Fibroblast of villous mesenchyme (primary cell): ENCODE measurements at regions not wholly inside any gene's neighbourhood (a gene's known extent, or its start where the extent isn't known, plus 50 kb on each side); places are given as distances from the start of the nearest gene placed in this dataset.

Experiments
- DNase-seq: peaks from one replicate; pipeline ENCODE4 v3.0.0-alpha.2; 2010; ENCODE audit warnings: low read depth
- H3K4me3 ChIP-seq: 2 replicates; pipeline ENCODE4 v1.5.1; 2011; ENCODE audit warnings: low read depth, mild to moderate bottlenecking, low read length
- TF ChIP-seq, protein P1 (sequence below): IDR thresholded peaks from 2 replicates; pipeline ENCODE4 v1.5.1; 2012; ENCODE audit warnings: low read depth, mild to moderate bottlenecking, low read length; ENCODE audit not compliant: insufficient read depth

DNA sequence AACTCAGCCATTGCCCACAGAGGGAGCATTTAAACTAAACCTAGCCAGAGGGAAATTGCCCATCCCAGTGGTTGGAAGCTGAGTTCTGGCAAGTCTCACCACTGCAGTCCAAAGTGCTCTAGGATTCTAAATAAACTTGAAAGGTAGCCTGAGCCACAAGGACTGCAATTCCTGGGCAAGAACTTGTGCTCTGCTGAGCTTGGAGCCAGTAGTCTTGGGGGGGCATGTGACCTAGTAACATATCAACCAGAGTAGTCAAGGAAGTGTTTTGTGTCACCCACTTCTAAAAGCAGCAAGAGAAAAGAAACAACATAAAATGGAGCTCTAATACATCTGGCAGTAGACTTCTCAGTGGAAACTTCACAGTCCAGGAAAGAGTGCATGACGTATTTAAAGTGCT is 167.0 kb downstream of the PTH2R start:
- no peak overlapping the region for H3K4me3 ChIP-seq
- no peak for DNase-seq
- TF ChIP-seq, protein P1, sequence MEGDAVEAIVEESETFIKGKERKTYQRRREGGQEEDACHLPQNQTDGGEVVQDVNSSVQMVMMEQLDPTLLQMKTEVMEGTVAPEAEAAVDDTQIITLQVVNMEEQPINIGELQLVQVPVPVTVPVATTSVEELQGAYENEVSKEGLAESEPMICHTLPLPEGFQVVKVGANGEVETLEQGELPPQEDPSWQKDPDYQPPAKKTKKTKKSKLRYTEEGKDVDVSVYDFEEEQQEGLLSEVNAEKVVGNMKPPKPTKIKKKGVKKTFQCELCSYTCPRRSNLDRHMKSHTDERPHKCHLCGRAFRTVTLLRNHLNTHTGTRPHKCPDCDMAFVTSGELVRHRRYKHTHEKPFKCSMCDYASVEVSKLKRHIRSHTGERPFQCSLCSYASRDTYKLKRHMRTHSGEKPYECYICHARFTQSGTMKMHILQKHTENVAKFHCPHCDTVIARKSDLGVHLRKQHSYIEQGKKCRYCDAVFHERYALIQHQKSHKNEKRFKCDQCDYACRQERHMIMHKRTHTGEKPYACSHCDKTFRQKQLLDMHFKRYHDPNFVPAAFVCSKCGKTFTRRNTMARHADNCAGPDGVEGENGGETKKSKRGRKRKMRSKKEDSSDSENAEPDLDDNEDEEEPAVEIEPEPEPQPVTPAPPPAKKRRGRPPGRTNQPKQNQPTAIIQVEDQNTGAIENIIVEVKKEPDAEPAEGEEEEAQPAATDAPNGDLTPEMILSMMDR = no peak

DNA sequence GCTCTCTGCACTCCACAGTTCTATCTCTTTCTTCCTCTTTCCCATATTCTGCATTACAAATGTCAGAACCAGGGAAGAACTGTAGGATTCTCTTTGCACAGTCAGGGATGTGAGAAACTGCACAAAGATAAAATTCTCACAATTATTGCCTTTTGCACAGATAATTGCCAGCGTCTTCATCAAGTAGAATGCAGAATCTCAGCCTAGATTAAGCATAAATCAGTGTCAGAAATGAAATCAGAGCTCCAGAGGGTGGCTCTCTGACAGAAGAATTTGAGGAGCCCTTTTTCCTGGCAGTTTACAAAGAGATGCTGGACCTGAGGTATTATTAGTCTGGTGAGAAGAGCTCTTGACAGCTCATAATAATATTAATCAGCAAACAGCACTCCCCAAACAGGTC is 173.1 kb downstream of the PTH2R start:
- TF ChIP-seq, protein P1 = no peak
- H3K4me3 ChIP-seq = no peak overlapping the region
- no peak for DNase-seq

DNA sequence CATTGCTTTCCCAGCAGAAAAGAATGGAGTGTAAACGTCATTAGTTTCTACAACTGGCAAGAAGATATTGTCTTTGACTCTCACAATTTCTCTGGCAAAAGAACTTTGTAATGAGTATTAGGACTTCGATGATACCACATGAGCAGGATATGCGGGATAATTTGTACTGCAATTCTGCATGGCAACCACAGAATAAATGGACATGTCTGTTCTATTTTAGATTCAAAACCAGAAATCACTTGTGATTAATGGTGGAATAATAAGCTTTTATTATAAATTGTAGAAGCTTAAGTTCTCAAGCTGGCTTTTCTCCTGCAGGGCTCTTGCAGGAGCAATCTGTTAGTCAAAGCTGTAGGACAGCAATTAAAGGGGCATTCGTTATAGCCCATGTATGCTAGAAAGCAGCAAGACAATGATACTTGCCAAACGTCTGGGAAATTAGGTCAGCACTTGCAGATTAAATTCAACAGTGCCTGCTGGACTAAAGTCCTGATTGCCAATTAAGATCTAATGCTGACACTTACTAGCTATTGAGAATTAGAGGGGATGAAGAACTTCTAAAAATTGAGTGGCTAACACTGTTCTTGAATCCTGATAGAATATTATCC is 177.9 kb downstream of the PTH2R start:
- TF ChIP-seq, protein P1 = no peak
- H3K4me3 ChIP-seq = no peak overlapping the region
- DNase-seq = no peak

- no peak for DNase-seq
- TF ChIP-seq, protein P1 = no peak
These were observed 179.9 kb downstream of the PTH2R start for GRCh38 chr2:208586516-208586915.

GRCh38 chr2:208594642-208595385 is 188.2 kb downstream of the PTH2R start:
- no peak overlapping the region for H3K4me3 ChIP-seq
- DNase-seq = no peak
- TF ChIP-seq, protein P1 = no peak

More at GRCh38 chr2:208586516-208586915, 179.9 kb downstream of the PTH2R start:
- H3K4me3 ChIP-seq = no peak overlapping the region

DNA sequence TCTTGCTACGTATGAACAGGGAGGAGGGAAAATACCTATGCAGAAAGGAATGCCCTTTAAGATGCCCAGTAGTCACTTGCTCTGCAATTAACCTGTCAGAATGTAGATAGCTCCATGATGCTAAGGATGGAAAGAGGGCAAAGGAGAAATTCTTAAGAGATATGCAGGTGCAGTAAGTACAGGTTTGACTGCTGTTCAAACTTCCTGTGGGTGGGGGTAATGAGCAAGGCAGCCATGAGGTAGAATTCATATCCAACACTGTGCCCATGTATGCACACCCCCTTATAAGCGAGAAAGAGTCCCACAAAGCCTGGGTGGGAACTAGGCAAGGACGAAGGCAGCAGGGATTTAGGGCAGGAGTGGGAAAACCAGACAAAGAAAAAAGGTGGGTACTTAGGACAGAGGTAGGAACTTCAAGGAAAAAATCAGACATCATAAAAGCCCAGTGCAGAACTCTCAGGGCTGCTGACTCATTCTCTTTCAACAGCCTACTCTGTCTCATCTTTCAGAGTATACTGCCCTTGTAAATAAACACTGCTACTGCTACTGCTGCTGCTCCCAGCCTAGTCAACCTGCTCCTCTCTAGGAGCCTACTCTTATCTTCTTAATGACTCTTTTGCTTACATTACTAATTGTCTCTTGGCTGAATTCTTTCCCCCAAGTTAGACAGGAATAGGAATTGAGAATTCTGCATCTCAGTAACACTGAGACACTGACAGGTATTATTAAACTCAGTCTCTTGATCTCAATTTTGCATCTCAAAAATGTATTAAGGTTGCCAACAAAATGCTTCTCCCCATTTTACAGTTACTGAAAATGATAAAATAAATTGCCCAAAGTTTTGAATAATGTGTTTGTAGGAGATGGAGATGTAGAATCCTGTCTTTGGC is 189.0 kb downstream of the PTH2R start:
- DNase-seq = no peak
- TF ChIP-seq, protein P1 = no peak
- H3K4me3 ChIP-seq = no peak overlapping the region
